ENCODE measurements at regions not wholly inside any gene's neighbourhood (a gene's known extent, or its start where the extent isn't known, plus 50 kb on each side); places are given as distances from the start of the nearest gene placed in this dataset.

DNA sequence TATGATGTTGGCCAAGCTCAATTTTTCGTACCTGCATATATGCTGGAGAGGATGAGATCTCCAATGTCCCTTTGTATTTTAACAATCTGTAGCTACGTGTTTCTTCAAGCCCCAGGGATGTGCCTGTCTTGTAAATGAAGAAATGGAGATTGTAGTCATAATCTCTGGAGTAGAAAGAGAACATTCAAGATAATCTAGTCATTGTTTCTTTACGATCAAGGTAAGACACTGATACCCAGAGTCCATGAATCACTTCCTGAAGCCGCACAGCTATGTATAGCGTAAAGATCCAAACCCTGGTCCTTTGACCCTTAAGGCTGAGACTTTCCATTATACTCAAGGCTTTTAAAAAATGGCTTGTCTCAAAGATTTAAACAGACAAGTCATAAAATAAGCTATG is 205.5 kb downstream of the HS3ST3B1 start:
- H3K27ac ChIP-seq (ENCODE audit: low read depth, low read length), result no peak overlapping the region
- no peaks in the 10 kb centered on the region for H3K36me3 ChIP-seq (ENCODE audit: control insufficient read depth in 1 of 2, insufficient read depth in 2 of 2, low read length in 2 of 2)
- no peak overlapping the region for H3K9ac ChIP-seq (ENCODE audit: low read depth in 1 of 2, low read length in 2 of 2)
- no peaks in the 10 kb centered on the region for H3K27me3 ChIP-seq (ENCODE audit: control insufficient read depth in 1 of 2, insufficient read depth in 2 of 2, low read length in 2 of 2)
- H3K4me1 ChIP-seq (ENCODE audit: control insufficient read depth in 1 of 2, insufficient read depth in 2 of 2, low read length in 2 of 2), result no peaks in the 10 kb centered on the region
- H3K4me3 ChIP-seq (ENCODE audit: low read depth in 1 of 2, low read length in 2 of 2), result no peak overlapping the region
- H3K9me3 ChIP-seq (ENCODE audit: control insufficient read depth in 1 of 2, low read length in 2 of 2), result peaks cover 0 to 16% of the 10 kb centered on the region in 2 donors

- no peak overlapping the region for H3K27ac ChIP-seq (ENCODE audit: low read depth, low read length)
Measured at GRCh38 chr17:14505606-14506005, 204.7 kb downstream of the HS3ST3B1 start.

GRCh38 chr17:14499976-14500375 is 199.1 kb downstream of the HS3ST3B1 start:
- H3K27me3 ChIP-seq (ENCODE audit: control insufficient read depth in 1 of 2, insufficient read depth in 2 of 2, low read length in 2 of 2), result no peaks in the 10 kb centered on the region
- no peak overlapping the region for H3K9ac ChIP-seq (ENCODE audit: low read depth in 1 of 2, low read length in 2 of 2)
- H3K36me3 ChIP-seq (ENCODE audit: control insufficient read depth in 1 of 2, insufficient read depth in 2 of 2, low read length in 2 of 2), result no peaks in the 10 kb centered on the region
- no peak overlapping the region for H3K4me3 ChIP-seq (ENCODE audit: low read depth in 1 of 2, low read length in 2 of 2)
- H3K4me1 ChIP-seq (ENCODE audit: control insufficient read depth in 1 of 2, insufficient read depth in 2 of 2, low read length in 2 of 2), result no peaks in the 10 kb centered on the region
- no peak overlapping the region for H3K27ac ChIP-seq (ENCODE audit: low read depth, low read length)
- peaks cover 4 to 7% of the 10 kb centered on the region in 2 donors for H3K9me3 ChIP-seq (ENCODE audit: control insufficient read depth in 1 of 2, low read length in 2 of 2)

More at GRCh38 chr17:14505606-14506005, 204.7 kb downstream of the HS3ST3B1 start:
- Histone ChIP-seq H3K9ac (ENCODE audit: low read depth in 1 of 2, low read length in 2 of 2) (no peak overlapping the region), H3K36me3 (ENCODE audit: control insufficient read depth in 1 of 2, insufficient read depth in 2 of 2, low read length in 2 of 2) (no peaks in the 10 kb centered on the region), H3K27me3 (ENCODE audit: control insufficient read depth in 1 of 2, insufficient read depth in 2 of 2, low read length in 2 of 2) (no peaks in the 10 kb centered on the region), H3K4me1 (ENCODE audit: control insufficient read depth in 1 of 2, insufficient read depth in 2 of 2, low read length in 2 of 2) (no peaks in the 10 kb centered on the region), H3K9me3 (ENCODE audit: control insufficient read depth in 1 of 2, low read length in 2 of 2) (peaks cover 0 to 16% of the 10 kb centered on the region in 2 donors), H3K4me3 (ENCODE audit: low read depth in 1 of 2, low read length in 2 of 2) (no peak overlapping the region)

- H3K36me3 ChIP-seq (ENCODE audit: control insufficient read depth in 1 of 2, insufficient read depth in 2 of 2, low read length in 2 of 2), result no peaks in the 10 kb centered on the region
- no peaks in the 10 kb centered on the region for H3K27me3 ChIP-seq (ENCODE audit: control insufficient read depth in 1 of 2, insufficient read depth in 2 of 2, low read length in 2 of 2)
- no peak overlapping the region for H3K9ac ChIP-seq (ENCODE audit: low read depth in 1 of 2, low read length in 2 of 2)
- no peaks in the 10 kb centered on the region for H3K4me1 ChIP-seq (ENCODE audit: control insufficient read depth in 1 of 2, insufficient read depth in 2 of 2, low read length in 2 of 2)
- H3K4me3 ChIP-seq (ENCODE audit: low read depth in 1 of 2, low read length in 2 of 2), result no peak overlapping the region
- peaks cover 4% of the 10 kb centered on the region in 2 donors for H3K9me3 ChIP-seq (ENCODE audit: control insufficient read depth in 1 of 2, low read length in 2 of 2)
- H3K27ac ChIP-seq (ENCODE audit: low read depth, low read length), result no peak overlapping the region
Measured at GRCh38 chr17:14498812-14499211, 197.9 kb downstream of the HS3ST3B1 start.

GRCh38 chr17:14494161-14494560 is 193.3 kb downstream of the HS3ST3B1 start:
- H3K9ac ChIP-seq (ENCODE audit: low read depth in 1 of 2, low read length in 2 of 2), result no peak overlapping the region
- H3K36me3 ChIP-seq (ENCODE audit: control insufficient read depth in 1 of 2, insufficient read depth in 2 of 2, low read length in 2 of 2), result no peaks in the 10 kb centered on the region
- peaks cover 4% of the 10 kb centered on the region in 2 donors for H3K9me3 ChIP-seq (ENCODE audit: control insufficient read depth in 1 of 2, low read length in 2 of 2)
- no peaks in the 10 kb centered on the region for H3K4me1 ChIP-seq (ENCODE audit: control insufficient read depth in 1 of 2, insufficient read depth in 2 of 2, low read length in 2 of 2)
- H3K27ac ChIP-seq (ENCODE audit: low read depth, low read length), result no peak overlapping the region
- no peaks in the 10 kb centered on the region for H3K27me3 ChIP-seq (ENCODE audit: control insufficient read depth in 1 of 2, insufficient read depth in 2 of 2, low read length in 2 of 2)
- H3K4me3 ChIP-seq (ENCODE audit: low read depth in 1 of 2, low read length in 2 of 2), result no peak overlapping the region

GRCh38 chr17:14489986-14490385 is 189.1 kb downstream of the HS3ST3B1 start:
- no peaks in the 10 kb centered on the region for H3K9me3 ChIP-seq (ENCODE audit: control insufficient read depth in 1 of 2, low read length in 2 of 2)
- H3K4me1 ChIP-seq (ENCODE audit: control insufficient read depth in 1 of 2, insufficient read depth in 2 of 2, low read length in 2 of 2), result no peaks in the 10 kb centered on the region
- H3K27me3 ChIP-seq (ENCODE audit: control insufficient read depth in 1 of 2, insufficient read depth in 2 of 2, low read length in 2 of 2), result no peaks in the 10 kb centered on the region
- no peak overlapping the region for H3K9ac ChIP-seq (ENCODE audit: low read depth in 1 of 2, low read length in 2 of 2)
- no peaks in the 10 kb centered on the region for H3K36me3 ChIP-seq (ENCODE audit: control insufficient read depth in 1 of 2, insufficient read depth in 2 of 2, low read length in 2 of 2)
- H3K27ac ChIP-seq (ENCODE audit: low read depth, low read length), result no peak overlapping the region
- H3K4me3 ChIP-seq (ENCODE audit: low read depth in 1 of 2, low read length in 2 of 2), result no peak overlapping the region

DNA sequence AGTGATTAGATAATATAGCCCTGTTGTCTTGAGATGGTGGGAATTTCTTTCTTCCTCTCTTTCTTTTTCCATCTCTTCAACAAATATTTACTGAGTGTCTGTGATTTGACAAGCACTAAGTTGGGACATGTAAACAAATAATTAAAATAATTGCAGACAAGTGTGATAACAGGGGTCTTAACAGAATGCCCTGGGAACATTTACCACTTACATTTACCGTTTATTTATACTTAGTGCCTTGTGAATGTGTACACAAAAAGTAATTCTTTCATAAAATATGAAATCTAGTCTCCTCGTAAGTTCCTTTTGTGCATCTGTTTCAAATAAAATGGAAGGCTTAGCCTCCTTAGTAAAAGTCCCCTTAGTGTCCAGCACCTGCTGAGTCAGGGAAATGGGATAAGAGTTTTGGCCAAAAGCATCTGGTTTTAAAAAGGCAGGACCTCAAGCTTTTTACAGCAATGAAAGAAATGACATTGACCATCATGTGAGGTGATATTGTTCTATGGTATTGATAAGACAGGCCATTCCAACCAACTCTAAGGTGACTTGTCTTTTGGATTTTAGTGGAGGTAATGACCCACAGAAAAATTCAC is 188.2 kb downstream of the HS3ST3B1 start:
- Histone ChIP-seq H3K27ac (ENCODE audit: low read depth, low read length) (no peak overlapping the region), H3K4me3 (ENCODE audit: low read depth in 1 of 2, low read length in 2 of 2) (no peak overlapping the region), H3K27me3 (ENCODE audit: control insufficient read depth in 1 of 2, insufficient read depth in 2 of 2, low read length in 2 of 2) (no peaks in the 10 kb centered on the region), H3K9me3 (ENCODE audit: control insufficient read depth in 1 of 2, low read length in 2 of 2) (peaks cover 0 to 2% of the 10 kb centered on the region in 2 donors), H3K4me1 (ENCODE audit: control insufficient read depth in 1 of 2, insufficient read depth in 2 of 2, low read length in 2 of 2) (no peaks in the 10 kb centered on the region), H3K36me3 (ENCODE audit: control insufficient read depth in 1 of 2, insufficient read depth in 2 of 2, low read length in 2 of 2) (no peaks in the 10 kb centered on the region), H3K9ac (ENCODE audit: low read depth in 1 of 2, low read length in 2 of 2) (no peak overlapping the region)

DNA sequence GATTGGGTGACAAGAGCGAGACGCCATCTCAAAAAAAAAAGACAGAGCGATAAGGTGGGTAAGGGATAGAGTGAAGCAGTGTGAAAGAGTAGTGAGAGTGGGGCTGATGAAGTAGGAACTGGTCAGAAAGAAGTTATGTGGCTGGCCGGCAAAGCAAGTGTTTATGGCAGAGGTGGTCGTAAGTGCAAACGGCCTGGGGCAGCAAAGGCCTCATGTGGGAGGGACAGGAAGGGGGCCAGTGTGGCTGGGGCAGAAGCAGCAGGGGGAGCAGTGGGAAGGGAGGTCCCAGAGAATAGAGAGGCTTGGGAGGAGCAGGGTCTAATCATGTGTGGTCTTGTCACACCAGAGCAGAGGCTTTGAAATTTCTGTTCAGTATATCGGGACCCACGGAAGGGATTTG is 186.2 kb downstream of the HS3ST3B1 start:
- no peaks in the 10 kb centered on the region for H3K27me3 ChIP-seq (ENCODE audit: control insufficient read depth in 1 of 2, insufficient read depth in 2 of 2, low read length in 2 of 2)
- H3K9me3 ChIP-seq (ENCODE audit: control insufficient read depth in 1 of 2, low read length in 2 of 2), result peaks cover 0 to 2% of the 10 kb centered on the region in 2 donors
- H3K27ac ChIP-seq (ENCODE audit: low read depth, low read length), result no peak overlapping the region
- no peaks in the 10 kb centered on the region for H3K4me1 ChIP-seq (ENCODE audit: control insufficient read depth in 1 of 2, insufficient read depth in 2 of 2, low read length in 2 of 2)
- no peaks in the 10 kb centered on the region for H3K36me3 ChIP-seq (ENCODE audit: control insufficient read depth in 1 of 2, insufficient read depth in 2 of 2, low read length in 2 of 2)
- no peak overlapping the region for H3K4me3 ChIP-seq (ENCODE audit: low read depth in 1 of 2, low read length in 2 of 2)
- H3K9ac ChIP-seq (ENCODE audit: low read depth in 1 of 2, low read length in 2 of 2), result no peak overlapping the region

GRCh38 chr17:14482715-14483114 is 181.8 kb downstream of the HS3ST3B1 start:
- no peak overlapping the region for H3K9ac ChIP-seq (ENCODE audit: low read depth in 1 of 2, low read length in 2 of 2)
- no peak overlapping the region for H3K27ac ChIP-seq (ENCODE audit: low read depth, low read length)
- H3K36me3 ChIP-seq (ENCODE audit: control insufficient read depth in 1 of 2, insufficient read depth in 2 of 2, low read length in 2 of 2), result no peaks in the 10 kb centered on the region
- no peaks in the 10 kb centered on the region for H3K27me3 ChIP-seq (ENCODE audit: control insufficient read depth in 1 of 2, insufficient read depth in 2 of 2, low read length in 2 of 2)
- H3K4me3 ChIP-seq (ENCODE audit: low read depth in 1 of 2, low read length in 2 of 2), result no peak overlapping the region
- peaks cover 0 to 2% of the 10 kb centered on the region in 2 donors for H3K9me3 ChIP-seq (ENCODE audit: control insufficient read depth in 1 of 2, low read length in 2 of 2)
- H3K4me1 ChIP-seq (ENCODE audit: control insufficient read depth in 1 of 2, insufficient read depth in 2 of 2, low read length in 2 of 2), result no peaks in the 10 kb centered on the region

DNA sequence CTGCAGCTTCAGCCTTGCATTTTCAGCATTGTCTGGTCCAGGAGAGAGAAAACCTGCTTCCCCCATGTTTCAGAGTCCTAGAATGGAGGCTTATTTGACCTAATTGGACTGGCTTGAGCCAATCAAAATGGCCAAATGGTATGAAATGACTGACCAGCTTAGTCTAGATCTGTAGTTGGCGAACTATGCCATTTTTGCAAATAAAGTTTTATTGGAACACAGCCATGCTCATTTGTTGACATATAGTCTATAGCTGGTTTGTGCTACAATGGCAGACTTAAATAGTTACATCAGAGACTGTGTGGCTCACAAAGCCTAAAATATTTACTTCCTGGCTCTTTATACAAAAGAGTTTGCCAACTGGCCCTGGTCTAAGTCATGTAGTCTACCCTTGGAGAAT is 180.8 kb downstream of the HS3ST3B1 start:
- no peak overlapping the region for H3K4me3 ChIP-seq (ENCODE audit: low read depth in 1 of 2, low read length in 2 of 2)
- H3K9me3 ChIP-seq (ENCODE audit: control insufficient read depth in 1 of 2, low read length in 2 of 2), result peaks cover 0 to 2% of the 10 kb centered on the region in 2 donors
- no peak overlapping the region for H3K27ac ChIP-seq (ENCODE audit: low read depth, low read length)
- no peak overlapping the region for H3K9ac ChIP-seq (ENCODE audit: low read depth in 1 of 2, low read length in 2 of 2)
- no peaks in the 10 kb centered on the region for H3K27me3 ChIP-seq (ENCODE audit: control insufficient read depth in 1 of 2, insufficient read depth in 2 of 2, low read length in 2 of 2)
- H3K4me1 ChIP-seq (ENCODE audit: control insufficient read depth in 1 of 2, insufficient read depth in 2 of 2, low read length in 2 of 2), result no peaks in the 10 kb centered on the region
- no peaks in the 10 kb centered on the region for H3K36me3 ChIP-seq (ENCODE audit: control insufficient read depth in 1 of 2, insufficient read depth in 2 of 2, low read length in 2 of 2)

GRCh38 chr17:14474591-14474990 is 173.7 kb downstream of the HS3ST3B1 start:
- no peaks in the 10 kb centered on the region for H3K36me3 ChIP-seq (ENCODE audit: control insufficient read depth in 1 of 2, insufficient read depth in 2 of 2, low read length in 2 of 2)
- no peak overlapping the region for H3K4me3 ChIP-seq (ENCODE audit: low read depth in 1 of 2, low read length in 2 of 2)
- no peaks in the 10 kb centered on the region for H3K27me3 ChIP-seq (ENCODE audit: control insufficient read depth in 1 of 2, insufficient read depth in 2 of 2, low read length in 2 of 2)
- H3K9ac ChIP-seq (ENCODE audit: low read depth in 1 of 2, low read length in 2 of 2), result no peak overlapping the region
- no peaks in the 10 kb centered on the region for H3K9me3 ChIP-seq (ENCODE audit: control insufficient read depth in 1 of 2, low read length in 2 of 2)
- H3K27ac ChIP-seq (ENCODE audit: low read depth, low read length), result no peak overlapping the region
- H3K4me1 ChIP-seq (ENCODE audit: control insufficient read depth in 1 of 2, insufficient read depth in 2 of 2, low read length in 2 of 2), result no peaks in the 10 kb centered on the region
